ENCODE measurements at regions not wholly inside any gene's neighbourhood (a gene's known extent, or its start where the extent isn't known, plus 50 kb on each side); places are given as distances from the start of the nearest gene placed in this dataset.

DNA sequence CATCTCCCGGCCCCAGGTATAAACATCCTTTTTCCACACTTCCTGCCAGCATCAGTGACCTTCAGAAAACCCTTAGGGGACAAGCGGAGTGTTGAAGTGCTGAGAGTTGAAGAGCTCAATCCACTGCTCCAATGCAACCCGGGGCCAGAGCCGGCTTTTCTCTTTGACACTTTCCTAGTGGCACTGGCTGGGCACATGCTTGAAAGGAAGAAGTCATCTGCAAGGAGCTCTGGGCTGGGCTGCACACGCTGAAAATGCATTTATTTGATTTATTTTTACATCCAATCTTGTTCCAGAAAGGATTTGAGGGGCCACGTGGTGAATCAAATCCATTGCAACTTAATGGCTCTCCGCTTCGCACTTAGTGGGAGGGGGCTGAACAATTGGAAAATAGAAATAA is 229.0 kb upstream of the DIO3 start:
- CTCF ChIA-PET: no interaction called here
- no peak overlapping the region for H3K9ac ChIP-seq (replicated peaks; ENCODE audit: extremely low read depth, insufficient read depth, low read length)
- TF ChIP-seq, protein P1, sequence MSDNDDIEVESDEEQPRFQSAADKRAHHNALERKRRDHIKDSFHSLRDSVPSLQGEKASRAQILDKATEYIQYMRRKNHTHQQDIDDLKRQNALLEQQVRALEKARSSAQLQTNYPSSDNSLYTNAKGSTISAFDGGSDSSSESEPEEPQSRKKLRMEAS (IDR thresholded peaks at IDR 0.05; ENCODE audit: insufficient read depth, insufficient read length): no peak
- no peak for TF ChIP-seq JUN (IDR thresholded peaks at IDR 0.05; ENCODE audit: borderline replicate concordance, insufficient read depth, insufficient read length, low read depth)
- no peak for TF ChIP-seq MYC (IDR thresholded peaks at IDR 0.05; ENCODE audit: low read depth, low read length)
- no peak for TF ChIP-seq POLR2AphosphoS5 (IDR thresholded peaks at IDR 0.05; ENCODE audit: insufficient read depth, low read depth, low read length)
- no peak for TF ChIP-seq GATA2 (IDR thresholded peaks at IDR 0.05; ENCODE audit: insufficient read depth, insufficient read length, low read depth, low read length)
- no peak for TF ChIP-seq EZH2 (IDR thresholded peaks at IDR 0.05; ENCODE audit: borderline replicate concordance, low read depth, low read length, severe bottlenecking)
- TF ChIP-seq FOS (IDR thresholded peaks at IDR 0.05; ENCODE audit: borderline replicate concordance, insufficient read depth, low read length): no peak
- TF ChIP-seq, protein P2, sequence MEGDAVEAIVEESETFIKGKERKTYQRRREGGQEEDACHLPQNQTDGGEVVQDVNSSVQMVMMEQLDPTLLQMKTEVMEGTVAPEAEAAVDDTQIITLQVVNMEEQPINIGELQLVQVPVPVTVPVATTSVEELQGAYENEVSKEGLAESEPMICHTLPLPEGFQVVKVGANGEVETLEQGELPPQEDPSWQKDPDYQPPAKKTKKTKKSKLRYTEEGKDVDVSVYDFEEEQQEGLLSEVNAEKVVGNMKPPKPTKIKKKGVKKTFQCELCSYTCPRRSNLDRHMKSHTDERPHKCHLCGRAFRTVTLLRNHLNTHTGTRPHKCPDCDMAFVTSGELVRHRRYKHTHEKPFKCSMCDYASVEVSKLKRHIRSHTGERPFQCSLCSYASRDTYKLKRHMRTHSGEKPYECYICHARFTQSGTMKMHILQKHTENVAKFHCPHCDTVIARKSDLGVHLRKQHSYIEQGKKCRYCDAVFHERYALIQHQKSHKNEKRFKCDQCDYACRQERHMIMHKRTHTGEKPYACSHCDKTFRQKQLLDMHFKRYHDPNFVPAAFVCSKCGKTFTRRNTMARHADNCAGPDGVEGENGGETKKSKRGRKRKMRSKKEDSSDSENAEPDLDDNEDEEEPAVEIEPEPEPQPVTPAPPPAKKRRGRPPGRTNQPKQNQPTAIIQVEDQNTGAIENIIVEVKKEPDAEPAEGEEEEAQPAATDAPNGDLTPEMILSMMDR (IDR thresholded peaks at IDR 0.05; ENCODE audit: extremely low read depth in 1 of 2, insufficient read depth in 1 of 2, low read depth in 1 of 2, low read length in 2 of 2): no peak
- no peak for TF ChIP-seq POLR2A (IDR thresholded peaks at IDR 0.05; ENCODE audit: low read depth, low read length)
- H3K27me3 ChIP-seq (ENCODE audit: control insufficient read depth in 2 of 2, insufficient read depth in 2 of 2, low read length in 2 of 2): no peaks in the 10 kb centered on the region
- dilution Hi-C loops (cut with MboI; ENCODE audit: extremely low pct_ligation_motif_present, low sequenced_read_pairs): no loop called here
- no peaks in the 10 kb centered on the region for H3K9me1 ChIP-seq (replicated peaks; ENCODE audit: control insufficient read depth, extremely low read depth, insufficient read depth, low read length)
- no TSS peak for BruUV-seq (replicated peaks)
- no peaks in the 10 kb centered on the region for H3K4me1 ChIP-seq (ENCODE audit: control insufficient read depth, extremely low read depth, insufficient read depth, low read length)
- no peak for FAIRE-seq
- no peaks in the 10 kb centered on the region for H3K79me2 ChIP-seq (ENCODE audit: control insufficient read depth, insufficient read depth, low read length)
- H3K9me3 ChIP-seq (replicated peaks; ENCODE audit: control insufficient read depth, insufficient read depth, low read length): no peaks in the 10 kb centered on the region
- no peaks in the 10 kb centered on the region for H3K36me3 ChIP-seq (ENCODE audit: control insufficient read depth in 2 of 2, extremely low read depth in 1 of 2, insufficient read depth in 2 of 2, low read length in 2 of 2)
- H3K4me2 ChIP-seq (ENCODE audit: insufficient read depth, low read length): no peak overlapping the region
- no peak overlapping the region for H3K27ac ChIP-seq (ENCODE audit: insufficient read depth, low read depth, low read length)
- POLR2A ChIA-PET: no interaction called here
- H4K20me1 ChIP-seq (replicated peaks; ENCODE audit: control insufficient read depth, extremely low read depth, insufficient read depth, low read length): no peaks in the 10 kb centered on the region
- intact Hi-C loops (cut with micrococcal nuclease): no loop called here
- H3K4me3 ChIP-seq (replicated peaks in 1 of 3; ENCODE audit: insufficient read depth in 1 of 3, low read depth in 1 of 3, low read length in 3 of 3): no peak overlapping the region
- no peak overlapping the region for H2AFZ ChIP-seq (ENCODE audit: low read depth, low read length)
- no peak for DNase-seq (ENCODE audit: low read depth, low spot score)

Measured in endothelial cell of umbilical vein (primary cell).